Epithelial cell of proximal tubule (primary cell): ENCODE measurements at regions not wholly inside any gene's neighbourhood (a gene's known extent, or its start where the extent isn't known, plus 50 kb on each side); places are given as distances from the start of the nearest gene placed in this dataset.

Source experiments
- DNase-seq: peaks from one replicate; pipeline ENCODE4 v3.0.0-alpha.2; 2011; ENCODE audit warnings: low read depth
- H3K4me3 ChIP-seq: 2 replicates; pipeline ENCODE4 v1.5.1; 2011; ENCODE audit warnings: low read depth, mild to moderate bottlenecking, low read length
- TF ChIP-seq, protein P1 (sequence below): conservative IDR thresholded peaks from 2 replicates; pipeline ENCODE4 v1.5.1; 2012; ENCODE audit warnings: low read depth, mild to moderate bottlenecking, low read length

DNA sequence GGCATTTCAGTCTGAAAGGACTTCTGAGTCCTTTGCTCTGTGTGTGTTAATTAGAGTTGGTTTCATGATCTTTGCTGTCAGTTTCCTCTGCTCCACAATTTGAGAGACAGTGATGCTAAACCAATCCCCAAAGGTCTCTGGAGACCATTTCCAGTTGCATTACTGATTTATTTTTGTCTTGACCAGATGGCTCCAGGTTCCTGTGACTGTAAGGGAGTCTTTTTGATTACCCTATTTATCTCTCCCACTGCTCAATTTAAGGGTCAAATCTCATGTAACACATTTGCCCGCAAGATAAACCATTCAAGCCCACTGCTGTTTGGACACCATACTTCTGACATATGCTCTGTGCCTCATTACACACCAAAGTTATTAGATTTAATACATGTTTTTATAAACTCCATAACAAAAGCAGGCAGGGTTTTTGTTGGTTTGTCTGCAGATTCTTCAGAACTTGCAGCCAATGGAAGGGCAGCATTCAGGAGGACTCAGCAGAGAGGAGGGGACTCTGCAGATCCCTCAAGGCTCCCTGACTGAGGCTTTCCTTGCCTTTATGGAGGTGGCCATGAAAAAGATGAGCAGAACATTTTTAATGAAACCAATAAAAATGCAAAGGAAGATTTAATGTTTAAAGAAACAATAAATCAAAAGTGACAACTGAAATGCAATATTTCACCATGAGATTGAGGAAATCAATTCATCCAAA, 889.3 kb upstream of the CELF4 start:
- no peak overlapping the region for H3K4me3 ChIP-seq
- TF ChIP-seq, protein P1, sequence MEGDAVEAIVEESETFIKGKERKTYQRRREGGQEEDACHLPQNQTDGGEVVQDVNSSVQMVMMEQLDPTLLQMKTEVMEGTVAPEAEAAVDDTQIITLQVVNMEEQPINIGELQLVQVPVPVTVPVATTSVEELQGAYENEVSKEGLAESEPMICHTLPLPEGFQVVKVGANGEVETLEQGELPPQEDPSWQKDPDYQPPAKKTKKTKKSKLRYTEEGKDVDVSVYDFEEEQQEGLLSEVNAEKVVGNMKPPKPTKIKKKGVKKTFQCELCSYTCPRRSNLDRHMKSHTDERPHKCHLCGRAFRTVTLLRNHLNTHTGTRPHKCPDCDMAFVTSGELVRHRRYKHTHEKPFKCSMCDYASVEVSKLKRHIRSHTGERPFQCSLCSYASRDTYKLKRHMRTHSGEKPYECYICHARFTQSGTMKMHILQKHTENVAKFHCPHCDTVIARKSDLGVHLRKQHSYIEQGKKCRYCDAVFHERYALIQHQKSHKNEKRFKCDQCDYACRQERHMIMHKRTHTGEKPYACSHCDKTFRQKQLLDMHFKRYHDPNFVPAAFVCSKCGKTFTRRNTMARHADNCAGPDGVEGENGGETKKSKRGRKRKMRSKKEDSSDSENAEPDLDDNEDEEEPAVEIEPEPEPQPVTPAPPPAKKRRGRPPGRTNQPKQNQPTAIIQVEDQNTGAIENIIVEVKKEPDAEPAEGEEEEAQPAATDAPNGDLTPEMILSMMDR: no peak
- no peak for DNase-seq

DNA sequence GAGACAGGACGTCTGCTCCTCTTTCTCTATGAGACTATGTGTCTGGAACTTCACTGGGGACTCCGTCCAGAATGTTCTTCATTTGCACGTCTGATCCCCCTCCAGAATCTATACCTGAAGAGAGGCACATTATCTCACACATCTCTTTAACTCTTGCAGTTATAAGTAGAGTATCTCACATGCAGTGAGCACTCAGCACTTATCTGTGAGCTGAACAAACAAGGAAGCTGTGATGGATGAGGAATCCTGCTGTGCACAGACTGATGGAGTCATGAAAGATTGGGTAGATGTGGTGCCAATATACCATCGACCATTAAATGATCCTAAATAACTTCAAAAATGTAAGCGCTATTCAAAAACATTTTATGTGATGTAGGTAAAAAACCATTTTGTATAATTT, 888.3 kb upstream of the CELF4 start:
- TF ChIP-seq, protein P1: no peak
- DNase-seq: no peak
- H3K4me3 ChIP-seq: no peak overlapping the region

DNA sequence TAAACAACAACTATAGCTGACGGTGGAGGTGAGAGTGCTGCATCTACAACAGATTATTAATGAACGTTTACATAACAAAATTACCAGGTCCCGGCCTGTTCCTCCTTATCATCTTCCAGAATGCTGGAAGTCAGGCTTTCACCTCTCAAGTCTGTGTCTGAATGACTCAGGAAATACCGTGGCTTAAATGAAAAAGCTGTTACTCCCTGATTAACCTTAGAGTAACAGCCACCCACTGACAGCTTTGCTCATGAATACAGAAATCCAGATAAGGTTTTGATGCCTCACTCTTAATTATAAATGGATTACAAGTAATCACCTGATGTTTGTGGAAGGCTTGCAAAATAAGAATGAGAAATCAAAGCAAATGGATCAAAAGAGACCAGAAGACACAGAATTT, 885.3 kb upstream of the CELF4 start:
- TF ChIP-seq, protein P1: no peak
- DNase-seq: no peak
- no peak overlapping the region for H3K4me3 ChIP-seq

DNA sequence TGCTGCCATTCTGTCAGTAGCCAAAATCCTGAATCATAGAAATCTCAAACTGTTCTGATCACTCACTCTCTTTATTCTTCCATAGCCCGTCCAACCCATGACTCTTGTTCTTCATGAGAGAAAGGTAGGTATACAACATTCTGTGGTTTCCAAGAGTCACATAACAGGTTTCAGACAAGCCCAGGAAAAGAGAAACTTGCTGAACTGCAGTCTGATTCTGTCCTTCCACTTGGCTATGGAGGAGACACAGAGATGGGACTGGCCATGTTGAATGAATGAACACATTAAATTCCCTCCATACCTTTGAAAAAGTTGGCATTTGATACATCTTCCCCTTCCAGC, 880.2 kb upstream of the CELF4 start:
- H3K4me3 ChIP-seq: no peak overlapping the region
- TF ChIP-seq, protein P1: no peak
- no peak for DNase-seq

DNA sequence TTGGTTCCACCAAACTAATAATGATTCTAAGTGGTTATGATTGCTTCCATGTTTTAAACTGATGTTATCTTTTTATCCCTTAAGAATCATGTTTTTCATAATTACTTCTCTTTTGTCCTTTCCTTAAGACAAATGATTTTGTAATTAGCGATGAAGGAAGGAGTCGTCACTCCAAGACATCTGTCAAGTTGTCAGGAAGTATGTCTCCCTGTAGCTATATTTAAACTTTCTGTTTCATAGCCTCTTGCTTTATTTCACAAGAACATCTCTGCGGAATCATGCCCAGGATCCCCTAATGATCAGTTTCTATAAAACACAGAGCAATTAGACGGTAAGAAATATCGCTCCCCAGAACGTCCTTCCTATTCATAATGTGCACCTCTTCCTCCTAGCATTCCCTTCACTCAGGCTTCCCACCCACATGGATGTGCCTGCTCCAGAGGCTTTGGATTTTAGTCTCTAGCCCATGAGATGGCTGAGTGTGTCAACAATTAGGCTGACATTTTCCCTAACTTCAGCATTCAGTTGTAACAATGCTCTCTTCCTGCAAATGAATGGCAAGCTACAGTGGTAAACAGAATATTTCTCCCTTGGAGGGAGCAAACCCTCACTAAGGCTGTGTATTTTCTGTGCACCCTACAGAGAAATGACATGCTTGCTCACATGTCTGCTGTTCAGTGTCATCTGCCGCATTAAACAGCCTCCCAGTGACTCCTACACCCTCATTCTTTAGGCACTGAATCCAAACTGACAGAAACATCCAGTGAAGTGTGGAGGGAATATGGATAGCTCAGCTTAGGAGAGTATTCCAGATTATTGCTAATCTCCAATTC, 879.6 kb upstream of the CELF4 start:
- no peak overlapping the region for H3K4me3 ChIP-seq
- no peak for DNase-seq
- TF ChIP-seq, protein P1: no peak

DNA sequence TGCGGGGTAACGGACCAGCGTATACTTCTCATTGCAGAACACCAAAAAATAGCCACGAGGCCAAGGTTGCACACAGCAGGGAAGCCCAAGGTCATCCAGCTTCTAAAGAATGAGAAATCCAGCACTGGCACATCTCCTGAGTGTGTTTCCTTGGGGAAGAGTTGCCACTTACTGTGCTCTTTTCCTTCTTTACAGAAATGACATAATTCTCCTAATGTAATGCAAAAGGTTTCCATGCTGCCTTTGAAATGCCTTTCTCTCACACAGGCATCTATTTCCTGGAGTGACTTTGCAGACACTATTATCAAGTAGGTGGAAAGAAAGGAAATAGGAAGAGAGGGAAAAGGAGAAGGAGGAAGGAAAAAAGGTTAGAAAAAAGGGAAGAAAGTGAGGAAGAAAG, 862.1 kb upstream of the CELF4 start:
- TF ChIP-seq, protein P1: no peak
- no peak overlapping the region for H3K4me3 ChIP-seq
- no peak for DNase-seq
